H1 (cell line): ENCODE measurements at regions not wholly inside any gene's neighbourhood (a gene's known extent, or its start where the extent isn't known, plus 50 kb on each side); places are given as distances from the start of the nearest gene placed in this dataset.

Experiments
- CTCF ChIA-PET: fragments of 300-600 bp; sonication (Branson Sonifier 250); formaldehyde crosslinking; loops from one replicate; lab custom pipeline; 2021; ENCODE audit not compliant: partially characterized antibody; lab: Charles Lee
- POLR2A ChIA-PET: fragments of 300-600 bp; sonication (Branson Sonifier 250); formaldehyde crosslinking; loops from one replicate; lab custom pipeline; 2021; ENCODE audit warnings: inconsistent platforms; ENCODE audit not compliant: partially characterized antibody; lab: Charles Lee
- DNase-seq, 2 experiments: peaks; one replicate each; pipeline versions ENCODE4 v3.0.0 to v3.0.0-alpha.2; 2010 to 2022; ENCODE audit warnings: low spot score in 2 of 2, low read depth in 1 of 2, mixed read lengths in 1 of 2
- FAIRE-seq: peaks from 2 replicates; lab custom pipeline; 2011; peaks lifted over from hg19 to GRCh38; lab: Jason Lieb, UNC
- H2AFZ ChIP-seq: 2 replicates; pipeline ENCODE4 v1.8.1; 2012; ENCODE audit warnings: low read length, inconsistent platforms
- H2AK5ac ChIP-seq: 2 replicates; pipeline ENCODE4 v1.6.1; 2013; ENCODE audit warnings: low read depth, low read length
- H2BK120ac ChIP-seq: replicated peaks from 2 replicates; pipeline ENCODE3; 2013; ENCODE audit warnings: low read depth, low read length, inconsistent platforms
- H2BK12ac ChIP-seq: 2 replicates; pipeline ENCODE4 v1.6.1; 2013; ENCODE audit warnings: low read depth, low read length
- H2BK15ac ChIP-seq: 2 replicates; pipeline ENCODE4 v1.6.1; 2013; ENCODE audit warnings: low read length
- H2BK20ac ChIP-seq: 2 replicates; pipeline ENCODE4 v1.6.1; 2013; ENCODE audit warnings: low read length
- H2BK5ac ChIP-seq: 2 replicates; pipeline ENCODE4 v1.6.1; 2013; ENCODE audit warnings: low read depth, low read length
- H3K14ac ChIP-seq: 2 replicates; pipeline ENCODE4 v1.6.1; 2013; ENCODE audit warnings: inconsistent platforms; ENCODE audit not compliant: insufficient read length
- H3K18ac ChIP-seq: 2 replicates; pipeline ENCODE4 v1.6.1; 2013; ENCODE audit warnings: low read length; ENCODE audit errors: extremely low read depth
- H3K23ac ChIP-seq: 2 replicates; pipeline ENCODE4 v1.6.1; 2013; ENCODE audit warnings: inconsistent platforms; ENCODE audit not compliant: insufficient read length
- H3K23me2 ChIP-seq: 2 replicates; pipeline ENCODE4 v1.6.1; 2013; ENCODE audit warnings: low read depth, low read length
- H3K27ac ChIP-seq: 2 replicates; pipeline ENCODE4 v1.6.1; 2011; ENCODE audit warnings: low read depth, low read length, inconsistent platforms
- H3K27me3 ChIP-seq, 4 experiments: replicated peaks in 1 of 4; 1 replicate in 1 of 4; 2 replicates in 3 of 4; pipeline versions ENCODE4 v1.6.1 to v1.8.1; 2011 to 2013; ENCODE audit warnings: low read length in 3 of 4, mild to moderate bottlenecking in 3 of 4, inconsistent platforms in 2 of 4, mixed read lengths in 2 of 4, moderate library complexity in 1 of 4; ENCODE audit not compliant: control insufficient read depth in 3 of 4, insufficient read depth in 3 of 4; ENCODE audit errors: extremely low read depth in 1 of 4
- H3K36me3 ChIP-seq, 4 experiments: 2 replicates each; pipeline versions ENCODE4 v1.6.1 to v1.8.1; 2011 to 2013; ENCODE audit warnings: mild to moderate bottlenecking in 4 of 4, low read length in 3 of 4, moderate library complexity in 2 of 4, control low read depth in 1 of 4, inconsistent platforms in 1 of 4; ENCODE audit not compliant: insufficient read depth in 4 of 4, control insufficient read depth in 2 of 4
- H3K4ac ChIP-seq: replicated peaks from 2 replicates; pipeline ENCODE3; 2013; ENCODE audit warnings: low read length, low read depth, mixed read lengths, inconsistent platforms; ENCODE audit not compliant: insufficient read length
- H3K4me1 ChIP-seq, 4 experiments: replicated peaks in 1 of 4; 1 replicate in 1 of 4; 2 replicates in 3 of 4; pipeline versions ENCODE4 v1.6.1 to v1.8.1; 2011 to 2013; ENCODE audit warnings: low read length in 3 of 4, inconsistent platforms in 2 of 4, mixed read lengths in 1 of 4; ENCODE audit not compliant: insufficient read depth in 4 of 4, control insufficient read depth in 3 of 4
- H3K4me2 ChIP-seq, 2 experiments: 2 replicates each; pipeline versions ENCODE4 v1.6.1 to v1.8.1; 2011 to 2013; ENCODE audit warnings: low read depth in 2 of 2, low read length in 2 of 2, control low read depth in 1 of 2, inconsistent platforms in 1 of 2, mild to moderate bottlenecking in 1 of 2; ENCODE audit not compliant: insufficient read depth in 1 of 2
- H3K4me3 ChIP-seq, 4 experiments: fragments of 200-600, 300-600 bp in 1 of 4; sonication (generic), shearing (Covaris generic), sonication (Bioruptor Twin) in 1 of 4; 2 replicates each; pipeline versions ENCODE4 v1.5.1 to v1.8.1; 2011 to 2016; ENCODE audit warnings: low read length in 4 of 4, low read depth in 3 of 4, control low read depth in 2 of 4, inconsistent platforms in 2 of 4, mild to moderate bottlenecking in 2 of 4, mixed read lengths in 1 of 4, moderate library complexity in 1 of 4; ENCODE audit not compliant: insufficient read depth in 2 of 4; ENCODE audit errors: extremely low read depth in 1 of 4
- H3K56ac ChIP-seq: replicated peaks from 2 replicates; pipeline ENCODE3; 2013; ENCODE audit warnings: low read depth, mild to moderate bottlenecking, mixed read lengths, low read length, inconsistent platforms; ENCODE audit not compliant: insufficient read length
- H3K79me1 ChIP-seq: 2 replicates; pipeline ENCODE4 v1.6.1; 2013; ENCODE audit warnings: low read depth, low read length, control low read depth
- H3K79me2 ChIP-seq, 2 experiments: 2 replicates each; pipeline versions ENCODE4 v1.6.1 to v1.8.1; 2012 to 2013; ENCODE audit warnings: low read length in 2 of 2, mild to moderate bottlenecking in 2 of 2, inconsistent platforms in 1 of 2; ENCODE audit not compliant: insufficient read depth in 2 of 2, control insufficient read depth in 1 of 2
- H3K9ac ChIP-seq, 4 experiments: replicated peaks in 1 of 4; 1 replicate in 1 of 4; 2 replicates in 3 of 4; pipeline versions ENCODE4 v1.6.1 to v1.8.1; 2011 to 2013; ENCODE audit warnings: low read depth in 3 of 4, low read length in 3 of 4, control low read depth in 2 of 4, mild to moderate bottlenecking in 2 of 4, moderate library complexity in 2 of 4, inconsistent platforms in 1 of 4; ENCODE audit errors: extremely low read depth in 1 of 4
- H3K9me3 ChIP-seq, 2 experiments: 2 replicates each; pipeline versions ENCODE4 v1.6.1 to v1.8.1; 2012 to 2013; ENCODE audit warnings: mild to moderate bottlenecking in 2 of 2, moderate library complexity in 2 of 2, control low read depth in 1 of 2, inconsistent platforms in 1 of 2, low read depth in 1 of 2, low read length in 1 of 2, mixed read lengths in 1 of 2; ENCODE audit not compliant: insufficient read depth in 2 of 2
- H4K20me1 ChIP-seq, 2 experiments: replicated peaks in 1 of 2; 2 replicates each; pipeline versions ENCODE3 to v1.8.1; 2011 to 2013; ENCODE audit warnings: inconsistent platforms in 2 of 2, low read length in 2 of 2, mild to moderate bottlenecking in 1 of 2; ENCODE audit not compliant: insufficient read depth in 2 of 2, control insufficient read depth in 1 of 2
- H4K5ac ChIP-seq: 2 replicates; pipeline ENCODE4 v1.6.1; 2013; ENCODE audit warnings: low read length, low read depth, mixed read lengths, inconsistent platforms; ENCODE audit not compliant: insufficient read length
- H4K8ac ChIP-seq: 2 replicates; pipeline ENCODE4 v1.8.0; 2013; ENCODE audit warnings: mild to moderate bottlenecking, moderate library complexity, low read length, inconsistent platforms; ENCODE audit not compliant: insufficient read depth; ENCODE audit errors: extremely low read depth
- H4K91ac ChIP-seq: replicated peaks from 2 replicates; pipeline ENCODE3; 2013; ENCODE audit warnings: low read length, mixed read lengths, inconsistent platforms; ENCODE audit not compliant: insufficient read length
- ATF3 ChIP-seq: IDR thresholded peaks from 2 replicates; pipeline ENCODE4 v1.6.1; 2011; ENCODE audit warnings: low read depth, mild to moderate bottlenecking, low read length; ENCODE audit not compliant: insufficient read depth
- SRF ChIP-seq: IDR thresholded peaks from 2 replicates; pipeline ENCODE4 v1.6.1; 2011; ENCODE audit warnings: mild to moderate bottlenecking, low read depth, low read length, moderate library complexity
- WGBS, 2 experiments: shearing (Covaris generic) in 1 of 2; methylation state at CpG; one replicate each; pipeline versions ENCODE4 v1.1.6 to v1.1.7; 2013 to 2015; ENCODE audit warnings: low lambda C conversion rate in 2 of 2, mixed read lengths in 2 of 2, inconsistent platforms in 1 of 2, low coverage in 1 of 2, missing lambda C conversion rate in 1 of 2; ENCODE audit not compliant: insufficient replicate concordance in 2 of 2, insufficient coverage in 1 of 2, insufficient read length in 1 of 2; ENCODE audit errors: extremely low coverage in 1 of 2, missing lambda C conversion rate in 1 of 2; 5-methylcytosine and 5-hydroxymethylcytosine counted together

DNA sequence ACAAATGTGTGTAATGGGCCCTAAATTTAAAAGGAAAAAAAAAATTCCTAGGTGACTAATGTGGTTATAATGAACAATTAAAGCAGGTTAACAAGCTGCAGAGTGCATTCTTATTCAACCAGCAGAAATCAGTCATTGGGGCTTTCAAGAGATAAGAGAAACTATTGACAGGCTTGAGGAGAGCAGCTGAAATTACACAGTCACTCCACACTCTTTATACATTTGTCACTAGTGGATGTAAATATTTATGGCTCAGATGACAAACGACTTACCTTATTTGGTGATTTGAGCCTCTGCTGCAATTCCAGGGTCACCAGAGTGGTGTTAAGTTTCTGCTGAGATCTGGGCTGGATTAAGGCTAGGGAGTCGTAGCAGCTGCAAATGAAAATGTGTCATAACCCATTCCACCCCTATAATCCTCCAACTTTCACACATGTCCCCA lies 896.3 kb downstream of the TTLL7 start:
- Histone ChIP-seq H2BK120ac (no peak overlapping the region), H3K23ac (no peak overlapping the region), H2AFZ (no peak overlapping the region), H3K4ac (no peak overlapping the region), H3K56ac (no peak overlapping the region), H3K79me1 (no peaks in the 10 kb centered on the region), H4K8ac (no peak overlapping the region), H3K18ac (no peak overlapping the region), H2BK5ac (no peak overlapping the region), H3K14ac (no peak overlapping the region), H3K27ac (no peak overlapping the region), H3K36me3 (no peaks in the 10 kb centered on the region; a peak in 1 of 8 replicates), H3K4me2 (no peak overlapping the region), H4K5ac (no peak overlapping the region), H2BK15ac (no peak overlapping the region), H3K4me1 (peaks cover 1 to 6% (median 3%) of the 10 kb centered on the region in 4 experiments; a peak in 3 of 7 replicates), H3K23me2 (no peaks in the 10 kb centered on the region), H2AK5ac (no peak overlapping the region)
- CTCF ChIA-PET, result no interaction called here
- no peak for FAIRE-seq
- no peak for TF ChIP-seq ATF3
- peak; percentile 59; the same call in 1 of the 2 replicates for TF ChIP-seq SRF
- TF ChIP-seq, all 59 proteins: peak for 1
- 72% methylated on average over 2 of the region's 2 CpGs; no CpG with 5 or more reads in 1 of the 2 experiments for WGBS, 2 experiments
- H2BK12ac ChIP-seq, result no peak overlapping the region
- no peak overlapping the region; a peak in 1 of 7 replicates for H3K9ac ChIP-seq
- POLR2A ChIA-PET, result no interaction called here
- no peaks in the 10 kb centered on the region for H3K9me3 ChIP-seq
- H3K27me3 ChIP-seq, result no peaks in the 10 kb centered on the region
- no peak overlapping the region for H3K4me3 ChIP-seq
- no peak overlapping the region for H2BK20ac ChIP-seq
- no peak for DNase-seq
- no peaks in the 10 kb centered on the region for H3K79me2 ChIP-seq
- H4K91ac ChIP-seq, result no peak overlapping the region
- no peaks in the 10 kb centered on the region for H4K20me1 ChIP-seq
